ENCODE measurements at regions not wholly inside any gene's neighbourhood (a gene's known extent, or its start where the extent isn't known, plus 50 kb on each side); places are given as distances from the start of the nearest gene placed in this dataset.

DNA sequence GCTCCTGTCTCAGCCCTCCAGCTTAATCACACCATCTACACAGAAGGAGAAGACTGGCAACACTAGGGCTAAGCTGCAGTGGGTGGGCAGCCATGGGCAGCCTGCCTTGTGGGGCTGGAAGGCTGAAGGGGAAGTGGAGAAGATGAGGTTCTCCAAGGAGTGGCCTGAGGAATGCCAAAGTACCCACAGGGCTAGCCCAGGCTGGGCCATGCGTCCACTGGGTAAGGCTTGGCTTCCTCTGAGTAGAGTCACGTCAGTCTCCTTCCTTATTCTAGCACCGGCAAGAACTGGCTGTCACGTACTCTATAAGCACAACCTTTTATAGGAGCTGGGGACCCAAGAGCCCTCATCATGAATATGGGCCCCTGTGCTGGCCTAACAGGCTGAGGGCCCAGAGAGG is 110.6 kb upstream of the SIRPA start:
- no peak for DNase-seq

GRCh38 chr20:1783245-1783644 is 112.0 kb upstream of the SIRPA start:
- no peak for DNase-seq

DNA sequence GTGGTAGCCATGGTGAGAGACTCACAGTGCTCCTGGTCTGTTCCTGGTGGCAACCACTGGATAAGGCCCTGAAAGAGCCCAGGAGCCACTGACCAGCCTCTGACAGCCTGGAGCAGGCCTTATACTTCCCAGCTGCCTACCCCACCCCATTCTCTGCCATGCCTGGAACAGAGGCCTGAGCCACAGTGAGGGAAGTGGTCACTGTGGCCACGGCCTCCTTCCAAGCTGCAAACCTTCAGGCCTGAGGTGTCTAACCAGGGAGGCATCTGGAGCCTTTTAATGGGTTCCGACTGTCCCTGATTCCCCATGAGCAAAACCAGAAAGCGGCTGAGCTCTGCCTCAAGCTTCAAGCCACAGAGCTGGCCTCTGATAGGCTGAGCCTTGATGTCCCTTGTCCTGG is 113.0 kb upstream of the SIRPA start:
- no peak for DNase-seq

GRCh38 chr20:1779567-1779966 is 115.6 kb upstream of the SIRPA start:
- no peak for DNase-seq

DNA sequence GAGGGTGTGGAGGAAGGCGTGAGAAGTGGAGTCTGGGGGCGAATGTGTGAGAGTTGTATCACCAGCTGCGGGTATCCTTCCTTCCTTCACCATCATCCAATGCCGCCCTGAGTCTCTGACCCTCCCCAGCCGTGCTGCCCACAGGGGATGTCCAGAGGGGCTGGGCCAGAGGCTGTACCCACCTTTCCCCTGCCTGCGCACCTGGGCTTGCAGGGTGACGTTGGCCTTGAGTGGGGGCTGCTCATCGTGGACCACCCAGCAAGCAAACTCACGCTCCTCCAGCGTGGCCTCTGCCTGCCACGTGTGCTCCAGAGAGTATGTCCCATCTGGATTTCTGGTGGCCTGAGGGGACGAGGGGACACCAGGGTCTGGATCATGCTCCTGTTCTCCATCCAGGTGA is 116.9 kb upstream of the SIRPA start:
- DNase-seq = no peak

DNA sequence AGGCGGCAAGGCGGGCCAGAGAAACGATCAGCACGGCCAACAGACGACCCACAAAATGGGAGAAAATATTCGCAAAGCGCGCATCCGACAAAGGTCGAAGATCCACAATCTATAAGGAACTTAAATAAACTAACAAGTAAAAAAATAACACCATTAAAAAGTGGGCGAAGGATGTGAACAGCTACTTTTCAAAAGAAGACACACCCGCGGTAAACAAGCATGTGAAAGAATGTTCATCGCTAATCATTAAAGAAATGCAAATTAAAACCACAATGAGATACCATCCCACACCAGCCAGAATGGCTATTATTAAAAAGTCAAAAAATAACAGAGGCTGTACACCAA is 117.8 kb upstream of the SIRPA start:
- no peak for DNase-seq

DNA sequence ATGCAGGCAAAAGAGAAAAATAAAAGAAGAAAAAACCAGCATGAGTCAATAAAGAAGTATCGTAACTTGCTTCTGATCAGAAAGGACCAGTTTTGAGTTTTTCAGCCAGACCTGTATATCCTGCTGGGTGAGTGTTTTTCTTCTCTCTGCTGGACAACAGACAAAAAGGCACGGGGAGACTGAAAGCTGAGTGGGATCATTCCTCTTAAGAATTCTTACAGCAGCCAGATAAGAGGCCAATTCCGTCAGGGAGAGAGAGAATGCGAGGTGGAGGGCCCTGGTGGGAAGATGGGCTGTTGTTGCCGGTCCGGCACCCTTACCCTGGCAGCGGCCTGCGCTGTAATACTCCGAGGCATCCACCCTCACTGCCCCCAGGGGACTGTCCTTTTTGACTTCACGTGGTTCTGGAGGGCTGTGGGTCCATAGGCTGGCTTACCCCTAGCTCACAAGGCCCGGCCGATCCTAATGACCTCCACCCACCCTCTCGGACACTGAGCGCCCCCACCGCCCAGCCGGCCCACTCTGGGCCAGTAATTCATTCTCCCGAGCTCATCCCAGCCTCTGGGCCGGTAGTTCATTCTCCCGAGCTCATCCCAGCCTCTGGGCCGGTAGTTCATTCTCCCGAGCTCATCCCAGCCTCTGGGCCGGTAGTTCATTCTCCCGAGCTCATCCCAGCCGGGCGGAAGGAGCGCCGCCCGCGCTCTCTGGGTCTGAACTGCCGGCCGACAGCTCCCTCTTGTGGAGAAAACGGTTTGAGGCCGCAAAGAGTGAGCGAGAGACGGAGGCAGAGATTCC is 118.3 kb upstream of the SIRPA start:
- peak; percentile 94 for DNase-seq

DNA sequence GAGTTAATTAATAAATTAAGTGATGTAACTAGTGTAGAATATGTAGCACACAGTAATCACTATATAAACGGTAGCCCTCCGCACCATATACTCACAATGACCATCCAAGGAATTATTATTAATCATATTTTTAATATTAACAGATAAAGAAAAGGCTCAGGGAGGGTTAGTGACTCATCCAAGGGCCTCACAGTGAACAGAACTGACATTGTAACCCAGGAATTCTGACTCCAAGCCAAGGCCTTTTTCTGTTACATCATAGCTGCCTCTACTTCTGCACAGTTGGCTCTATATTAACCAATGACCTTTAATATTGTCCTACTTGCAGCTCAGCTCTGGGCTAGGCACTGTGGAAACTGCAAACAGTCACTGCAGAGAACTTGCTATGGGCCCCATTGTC is 117.5 kb upstream of the SIRPG start:
- DNase-seq = no peak

DNA sequence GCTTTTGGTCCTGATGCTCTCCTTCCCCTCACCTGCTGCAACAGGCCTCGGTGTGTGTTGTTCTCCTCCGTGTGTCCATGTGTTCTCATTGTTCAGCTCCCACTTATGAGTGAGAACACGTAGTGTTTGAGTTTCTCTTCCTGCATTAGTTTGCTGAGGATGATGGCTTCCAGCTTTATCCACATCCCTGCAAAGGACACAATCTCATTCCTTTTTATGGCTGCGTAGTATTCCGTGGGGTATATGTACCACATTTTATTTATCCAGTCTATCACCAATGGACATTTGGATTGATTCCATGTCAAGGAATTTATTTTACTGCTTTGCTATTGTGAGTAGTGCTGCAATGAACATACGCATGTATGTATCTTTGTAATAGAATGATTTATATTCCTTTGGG is 116.9 kb upstream of the SIRPG start:
- DNase-seq = no peak

- DNase-seq = no peak
These were observed 116.2 kb upstream of the SIRPG start for GRCh38 chr20:1773816-1774215.

DNA sequence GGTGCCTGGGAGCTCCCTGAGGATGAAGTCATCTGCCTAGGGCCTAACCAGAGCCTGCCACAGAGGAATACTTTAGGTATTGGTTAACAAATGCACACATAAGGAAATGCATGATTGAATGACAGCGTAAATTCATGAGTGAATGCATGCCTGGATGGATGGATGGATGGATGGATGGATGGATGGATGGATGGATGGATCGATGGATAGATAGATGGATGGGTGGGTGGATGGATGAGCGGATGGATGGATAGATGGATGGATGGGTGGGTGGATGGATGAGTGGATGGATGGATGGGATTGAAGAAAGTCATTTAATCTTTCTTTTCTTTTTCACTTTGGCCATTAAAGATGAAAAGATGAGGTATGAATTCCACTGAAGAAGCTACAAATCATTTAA is 111.9 kb upstream of the SIRPG start:
- no peak for DNase-seq

- DNase-seq = no peak
These were observed 109.2 kb upstream of the SIRPG start for GRCh38 chr20:1766731-1767130.

GRCh38 chr20:1764136-1765033 is 106.8 kb upstream of the SIRPG start:
- peak; percentile 71 for DNase-seq

DNA sequence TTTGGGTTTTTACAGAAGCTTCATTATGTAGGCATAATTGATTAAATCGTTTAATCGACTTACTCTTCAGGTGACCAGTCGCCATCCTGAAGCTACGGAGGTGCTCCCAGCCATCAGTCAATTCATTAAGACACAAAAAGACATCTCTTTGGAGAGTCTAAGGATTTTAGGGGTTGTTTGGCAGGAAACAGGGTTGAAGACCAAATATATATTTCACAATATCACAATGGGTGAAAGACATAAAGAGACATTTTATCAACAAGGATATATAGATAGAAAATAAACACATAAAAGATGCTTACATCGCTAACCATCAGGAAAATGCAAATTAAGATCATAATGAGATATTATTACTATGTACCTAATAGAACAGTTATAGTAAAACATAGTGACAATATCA is 104.0 kb upstream of the SIRPG start:
- no peak for DNase-seq

DNA sequence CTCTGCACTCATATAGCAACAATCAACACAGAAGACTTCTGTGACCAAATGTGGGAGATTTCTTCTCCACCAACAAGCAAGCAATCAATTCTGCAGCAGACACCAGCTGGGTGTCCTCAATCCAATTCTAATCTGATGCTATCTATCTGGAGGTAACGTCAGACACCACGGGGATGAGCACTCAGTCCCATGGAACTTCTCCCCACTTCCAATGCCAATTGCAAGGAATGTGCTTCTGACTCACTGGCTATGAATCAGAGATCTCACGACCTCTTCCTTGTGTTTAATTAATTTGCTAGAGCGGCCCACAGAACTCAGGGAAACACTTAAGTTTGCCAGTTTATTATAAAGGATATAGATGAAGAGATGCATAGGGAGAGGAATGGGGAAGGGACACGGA is 103.5 kb upstream of the SIRPG start:
- no peak for DNase-seq

DNA sequence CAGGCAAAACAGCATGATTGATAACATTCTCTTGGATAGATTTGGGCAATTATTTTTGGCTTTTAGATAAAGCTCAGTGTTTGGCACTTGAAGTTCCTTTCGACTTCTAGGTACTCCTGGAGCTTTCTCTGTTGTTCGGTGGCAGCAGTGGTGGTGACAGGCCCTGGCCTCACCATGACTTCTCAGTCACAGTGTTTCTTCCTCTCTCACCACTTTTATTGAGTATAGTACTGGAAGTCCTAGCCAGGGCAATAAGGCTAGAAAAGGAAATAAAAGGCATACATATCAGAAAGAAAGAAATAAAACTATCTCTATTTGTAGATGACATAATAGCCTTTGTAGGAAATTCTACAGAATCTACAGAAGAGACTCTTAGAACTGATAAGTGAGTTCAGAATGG is 101.2 kb upstream of the SIRPG start:
- DNase-seq = no peak

DNA sequence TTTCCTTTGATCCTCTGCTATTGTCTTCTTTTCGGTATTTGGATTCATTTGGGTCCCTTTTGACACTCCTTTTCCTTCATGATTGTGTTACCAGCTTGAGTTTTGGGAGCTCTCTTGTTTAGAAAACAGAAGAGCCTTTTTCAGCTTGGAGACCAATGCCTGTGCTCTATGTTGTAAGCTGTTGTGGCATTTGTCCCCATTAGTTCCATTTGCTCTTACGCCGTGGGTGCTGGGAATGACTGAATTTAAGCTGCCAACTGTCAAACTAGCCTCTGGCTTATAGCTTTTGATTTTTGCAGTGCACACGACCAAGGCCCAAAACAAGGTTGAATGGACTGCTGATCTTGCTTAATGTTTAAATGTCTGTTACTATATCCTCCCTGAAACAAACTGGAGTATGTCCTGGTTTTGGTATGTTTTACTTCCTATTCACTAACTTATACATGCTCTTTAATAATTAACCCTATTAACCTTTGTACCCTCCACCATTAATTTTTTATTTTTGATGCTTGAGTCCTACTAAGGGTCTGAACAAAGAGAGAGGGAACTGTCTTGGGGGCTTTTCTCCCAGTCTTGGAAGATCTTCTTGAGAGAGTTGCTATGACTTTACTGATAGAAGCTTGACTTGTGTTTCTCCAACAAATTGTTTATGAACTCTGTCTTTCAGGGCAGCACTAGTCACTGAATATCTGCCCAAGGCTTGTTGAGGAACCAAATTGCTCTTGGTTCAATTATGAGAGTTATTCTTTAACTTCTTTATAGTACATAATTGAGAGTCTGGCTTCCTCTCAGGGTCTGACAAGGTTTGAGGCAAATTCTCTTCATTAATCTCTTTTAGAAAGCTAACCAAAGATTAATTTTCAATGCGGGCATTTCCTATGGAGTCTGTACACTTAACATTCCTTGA is 100.3 kb upstream of the SIRPG start:
- DNase-seq = no peak

DNA sequence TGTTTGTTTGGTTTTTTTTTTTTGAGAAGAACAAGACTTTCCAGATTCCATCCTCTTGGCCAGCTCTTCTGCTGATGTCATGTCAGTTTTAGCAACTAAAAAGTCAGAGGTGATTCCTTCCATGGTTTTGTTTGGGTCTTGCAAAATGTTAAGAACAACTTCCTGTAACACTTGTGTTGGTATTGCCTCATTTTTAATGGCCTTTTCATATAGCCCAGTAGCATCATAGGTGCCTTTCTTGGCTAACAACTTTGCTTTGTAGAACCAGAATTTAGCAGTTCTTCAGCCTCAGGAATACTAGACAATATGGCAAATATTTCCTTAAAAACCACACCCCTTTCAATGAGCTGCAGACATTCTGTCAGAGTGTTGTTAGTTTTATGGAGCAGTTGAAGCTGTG is 99.5 kb upstream of the SIRPG start:
- DNase-seq = no peak

DNA sequence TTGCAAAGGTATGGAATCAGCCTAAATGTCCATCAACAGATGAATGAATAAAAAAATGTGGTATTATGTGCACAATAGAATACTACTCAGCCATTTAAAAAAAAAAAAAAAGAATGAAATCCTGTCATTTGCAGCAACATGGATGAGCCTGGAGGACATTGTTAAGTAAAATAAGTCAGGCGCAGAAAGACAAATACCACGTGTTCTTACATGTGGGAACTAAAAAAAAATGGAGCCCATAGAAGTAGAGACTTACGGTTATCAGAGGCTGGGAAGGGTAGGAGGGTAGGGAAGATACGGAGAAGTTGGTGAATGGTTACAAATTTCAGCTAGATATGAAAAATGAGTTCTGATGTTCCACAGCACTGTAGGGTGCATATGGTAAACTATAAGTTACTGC is 97.2 kb upstream of the SIRPG start:
- no peak for DNase-seq

DNA sequence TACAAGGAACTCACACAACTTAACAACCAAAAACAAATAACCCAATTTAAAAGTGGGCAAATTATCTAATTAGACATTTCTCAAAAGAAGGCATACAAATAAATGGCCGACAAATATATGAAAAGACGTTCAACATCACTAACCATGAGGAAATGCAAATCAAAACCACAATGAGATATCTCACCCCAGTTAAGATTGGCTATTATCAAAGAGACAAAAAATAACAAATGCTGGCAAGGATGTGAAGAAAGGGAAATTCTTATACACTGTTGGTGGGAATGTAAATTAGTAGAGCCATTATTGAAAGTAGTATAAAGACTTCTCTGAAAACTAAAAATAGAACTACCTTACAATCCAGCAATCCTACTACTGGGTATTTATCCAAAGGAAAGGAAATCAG is 96.7 kb upstream of the SIRPG start:
- DNase-seq = no peak

- no peak for DNase-seq
These were observed 94.5 kb upstream of the SIRPG start for GRCh38 chr20:1752045-1752444.

- no peak for DNase-seq
These were observed 91.2 kb upstream of the SIRPG start for GRCh38 chr20:1748777-1749176.

DNA sequence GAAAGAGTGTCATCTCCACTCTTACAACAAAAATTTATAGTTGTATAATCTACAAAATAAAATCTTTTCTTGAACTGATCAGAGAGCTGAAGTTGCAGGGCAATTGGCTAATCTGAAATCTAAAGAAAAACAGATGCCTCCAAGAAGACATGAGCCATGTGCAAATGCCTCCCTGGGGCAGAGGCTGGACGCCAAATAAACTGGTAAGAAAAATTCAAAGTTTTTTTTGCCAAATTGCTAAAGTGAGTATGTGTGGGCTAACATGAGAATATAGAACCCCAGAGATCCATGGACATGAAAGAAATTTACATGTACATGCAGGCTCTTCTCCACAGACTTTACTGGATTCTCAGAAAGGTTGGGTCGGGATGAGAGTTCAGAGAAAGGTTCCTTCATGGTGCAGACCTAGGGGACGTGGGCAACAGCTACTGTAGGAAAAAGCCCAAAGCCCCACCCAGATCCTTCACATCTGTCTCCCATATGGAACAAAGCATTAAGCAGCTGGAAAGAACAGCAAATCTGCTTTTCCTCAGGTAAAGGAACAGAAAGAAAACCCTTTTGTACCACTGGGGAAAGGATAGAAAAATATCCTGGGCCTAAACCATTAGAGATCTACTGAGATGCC is 90.5 kb upstream of the SIRPG start:
- no peak for DNase-seq

Measured in activated CD8-positive, alpha-beta memory T cell treated with anti-CD3 and anti-CD28 coated beads, Interleukin-2, amount 50 U/mL, for 48 hours (primary cell).